HL-60 (cell line): ENCODE measurements at regions not wholly inside any gene's neighbourhood (a gene's known extent, or its start where the extent isn't known, plus 50 kb on each side); places are given as distances from the start of the nearest gene placed in this dataset.
"Not testable (repeated sequence)": the region's sequence is repeated elsewhere in the genome, so short reads cannot be mapped to it uniquely, and the experiment has no call there.

Experiments
- DNase-seq, 2 experiments: peaks; one replicate each; pipeline ENCODE4 v3.0.0-alpha.2; 2010 to 2020; ENCODE audit warnings: low read depth in 1 of 2, low spot score in 1 of 2
- H3K27ac ChIP-seq: fragments of 250-450 bp; sonication (Bioruptor Pico); replicated peaks from 2 replicates; pipeline ENCODE4 v1.5.1; 2020; ENCODE audit warnings: mild to moderate bottlenecking, moderate library complexity
- H3K27me3 ChIP-seq: fragments of 250-450 bp; sonication (Bioruptor Pico); 2 replicates; pipeline ENCODE4 v1.5.1; 2021; ENCODE audit warnings: mild to moderate bottlenecking, moderate library complexity; ENCODE audit not compliant: insufficient read depth, poor library complexity, severe bottlenecking
- H3K4me3 ChIP-seq: replicated peaks from 2 replicates; pipeline ENCODE4 v1.5.1; 2011; ENCODE audit warnings: mild to moderate bottlenecking, control low read depth, low read length; ENCODE audit not compliant: insufficient read depth
- CTCF ChIP-seq: IDR thresholded peaks from one replicate; pipeline ENCODE4 v1.5.1; 2011; ENCODE audit warnings: low read length, control low read depth, inconsistent platforms; ENCODE audit not compliant: insufficient read depth
- GABPA ChIP-seq: IDR thresholded peaks from 2 replicates; pipeline ENCODE4 v1.6.1; 2012; ENCODE audit warnings: low read depth
- POLR2AphosphoS5 ChIP-seq: IDR thresholded peaks from 2 replicates; pipeline ENCODE4 v1.6.1; 2012; ENCODE audit warnings: low read depth
- REST ChIP-seq: IDR thresholded peaks from 2 replicates; pipeline ENCODE4 v1.6.1; 2012; ENCODE audit warnings: low read depth; ENCODE audit not compliant: insufficient replicate concordance
- SPI1 ChIP-seq: IDR thresholded peaks from 2 replicates; pipeline ENCODE4 v1.6.1; 2012; ENCODE audit warnings: low read depth, mild to moderate bottlenecking, borderline replicate concordance

- no peak for DNase-seq
- TF ChIP-seq REST (no peak), CTCF (no peak), POLR2AphosphoS5 (no peak)
- Histone ChIP-seq H3K4me3 (no peak overlapping the region), H3K27me3 (no peaks in the 10 kb centered on the region), H3K27ac (no peak overlapping the region)
These were observed 434.6 kb upstream of the DDX18 start for GRCh38 chr2:117379928-117380327.

GRCh38 chr2:117383997-117384396, 430.5 kb upstream of the DDX18 start:
- not testable (repeated sequence) for H3K4me3 ChIP-seq, H3K27ac ChIP-seq, H3K27me3 ChIP-seq, DNase-seq

GRCh38 chr2:117396161-117396560, 418.3 kb upstream of the DDX18 start:
- Histone ChIP-seq H3K27me3 (no peaks in the 10 kb centered on the region), H3K4me3 (no peak overlapping the region), H3K27ac (no peak overlapping the region)
- TF ChIP-seq CTCF (no peak), GABPA (no peak), POLR2AphosphoS5 (no peak), REST (no peak), SPI1 (no peak)
- no peak for DNase-seq

GRCh38 chr2:117401582-117401981, 412.9 kb upstream of the DDX18 start:
- no peak for TF ChIP-seq REST
- no peak for TF ChIP-seq CTCF
- no peak for TF ChIP-seq GABPA
- TF ChIP-seq SPI1: no peak
- TF ChIP-seq POLR2AphosphoS5: no peak
- no peak for DNase-seq
- Histone ChIP-seq H3K4me3 (no peak overlapping the region), H3K27ac (no peak overlapping the region), H3K27me3 (no peaks in the 10 kb centered on the region)
